GM20000 (cell line): ENCODE measurements at regions not wholly inside any gene's neighbourhood (a gene's known extent, or its start where the extent isn't known, plus 50 kb on each side); places are given as distances from the start of the nearest gene placed in this dataset.
"Not testable (repeated sequence)": the region's sequence is repeated elsewhere in the genome, so short reads cannot be mapped to it uniquely, and the experiment has no call there.

ENCODE experiments used
- DNase-seq: peaks from one replicate; pipeline ENCODE4 v3.0.0; 2012; ENCODE audit warnings: low spot score
- CTCF ChIP-seq: IDR thresholded peaks from 2 replicates; pipeline ENCODE4 v1.5.1; 2012; ENCODE audit warnings: mild to moderate bottlenecking, control low read depth; ENCODE audit errors: extremely low read depth, missing control alignments

GRCh38 chr15:38996111-38996631 lies 431.6 kb upstream of the RASGRP1 start:
- DNase-seq, result no peak

GRCh38 chr15:38997841-38998240 lies 433.2 kb upstream of the RASGRP1 start:
- no peak for TF ChIP-seq CTCF
- no peak for DNase-seq

More at GRCh38 chr15:38996111-38996631, 431.6 kb upstream of the RASGRP1 start:
- no peak for TF ChIP-seq CTCF

- no peak for DNase-seq
- no peak for TF ChIP-seq CTCF
Observed at GRCh38 chr15:39000008-39000734, 435.6 kb upstream of the RASGRP1 start.

GRCh38 chr15:39009740-39010139 lies 445.1 kb upstream of the RASGRP1 start:
- no peak for DNase-seq
- TF ChIP-seq CTCF, result no peak

GRCh38 chr15:39011066-39011465 lies 446.5 kb upstream of the RASGRP1 start:
- not testable (repeated sequence) for DNase-seq

- no peak for DNase-seq
- TF ChIP-seq CTCF, result no peak
Observed at GRCh38 chr15:39013262-39013661, 448.6 kb upstream of the RASGRP1 start.

- no peak for DNase-seq
- TF ChIP-seq CTCF, result no peak
Observed at GRCh38 chr15:39014682-39015081, 450.1 kb upstream of the RASGRP1 start.

- TF ChIP-seq CTCF, result no peak
- DNase-seq, result no peak
Observed at GRCh38 chr15:39016706-39017105, 452.1 kb upstream of the RASGRP1 start.
